ENCODE measurements at regions not wholly inside any gene's neighbourhood (a gene's known extent, or its start where the extent isn't known, plus 50 kb on each side); places are given as distances from the start of the nearest gene placed in this dataset.

DNA sequence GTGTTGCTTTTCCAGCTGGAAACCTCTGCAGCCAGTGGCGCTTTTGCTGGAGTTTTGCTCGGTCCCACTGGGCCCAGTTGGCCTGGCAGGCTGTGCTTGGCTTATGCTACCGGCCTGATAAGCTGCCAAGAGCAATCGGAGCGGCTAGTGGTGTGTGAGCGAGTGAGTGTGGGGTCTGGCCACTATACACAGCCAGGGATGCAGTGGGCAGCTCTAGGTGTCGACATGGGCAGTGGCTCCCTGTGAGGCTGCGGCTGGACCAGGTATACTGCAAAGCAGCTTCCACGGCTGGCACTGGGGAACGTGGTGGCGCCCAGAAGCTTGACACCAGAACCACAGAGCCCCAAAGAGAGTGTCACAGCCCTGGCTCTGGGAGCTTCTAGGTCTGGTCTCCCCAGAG, 996.5 kb downstream of the GRIK2 start:
- H3K4me3 ChIP-seq (ENCODE audit: low read depth, low read length), result no peak overlapping the region
- TF ChIP-seq, protein P1, sequence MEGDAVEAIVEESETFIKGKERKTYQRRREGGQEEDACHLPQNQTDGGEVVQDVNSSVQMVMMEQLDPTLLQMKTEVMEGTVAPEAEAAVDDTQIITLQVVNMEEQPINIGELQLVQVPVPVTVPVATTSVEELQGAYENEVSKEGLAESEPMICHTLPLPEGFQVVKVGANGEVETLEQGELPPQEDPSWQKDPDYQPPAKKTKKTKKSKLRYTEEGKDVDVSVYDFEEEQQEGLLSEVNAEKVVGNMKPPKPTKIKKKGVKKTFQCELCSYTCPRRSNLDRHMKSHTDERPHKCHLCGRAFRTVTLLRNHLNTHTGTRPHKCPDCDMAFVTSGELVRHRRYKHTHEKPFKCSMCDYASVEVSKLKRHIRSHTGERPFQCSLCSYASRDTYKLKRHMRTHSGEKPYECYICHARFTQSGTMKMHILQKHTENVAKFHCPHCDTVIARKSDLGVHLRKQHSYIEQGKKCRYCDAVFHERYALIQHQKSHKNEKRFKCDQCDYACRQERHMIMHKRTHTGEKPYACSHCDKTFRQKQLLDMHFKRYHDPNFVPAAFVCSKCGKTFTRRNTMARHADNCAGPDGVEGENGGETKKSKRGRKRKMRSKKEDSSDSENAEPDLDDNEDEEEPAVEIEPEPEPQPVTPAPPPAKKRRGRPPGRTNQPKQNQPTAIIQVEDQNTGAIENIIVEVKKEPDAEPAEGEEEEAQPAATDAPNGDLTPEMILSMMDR (IDR thresholded peaks at IDR 0.05; ENCODE audit: low read depth, low read length), result no peak

DNA sequence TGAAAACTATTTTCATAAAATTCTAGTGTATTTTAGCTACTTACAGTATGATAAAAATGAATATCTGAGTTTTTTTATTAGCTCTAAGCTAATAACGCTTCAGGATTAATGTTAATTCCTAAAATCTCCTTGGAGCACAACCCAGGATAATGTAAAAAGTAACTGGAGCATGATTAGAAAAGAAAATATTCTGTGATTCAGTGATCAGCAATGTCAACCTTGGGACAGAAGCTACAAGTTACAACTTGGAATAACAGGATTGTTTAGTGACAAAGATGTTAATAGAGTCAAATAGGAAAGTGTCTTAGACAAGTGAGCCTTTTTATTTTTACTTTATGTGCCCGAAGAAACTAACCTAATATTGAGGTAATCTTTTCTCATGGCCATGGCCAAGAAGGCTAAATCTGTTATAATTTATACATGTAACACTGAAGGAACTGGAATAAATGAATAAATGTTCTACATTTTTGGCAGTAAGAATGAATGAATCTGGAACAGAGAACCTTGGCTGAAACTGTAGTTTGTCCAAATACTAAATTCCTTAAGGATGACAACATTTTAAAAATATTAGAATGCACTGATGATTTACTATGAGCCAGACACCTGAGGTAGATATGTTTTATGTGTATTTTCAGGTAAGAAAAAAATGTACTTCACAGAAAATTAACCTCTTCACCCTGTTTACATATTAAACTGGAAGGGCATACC, 994.0 kb downstream of the GRIK2 start:
- TF ChIP-seq, protein P1 (IDR thresholded peaks at IDR 0.05; ENCODE audit: low read depth, low read length), result no peak
- H3K4me3 ChIP-seq (ENCODE audit: low read depth, low read length), result no peak overlapping the region

DNA sequence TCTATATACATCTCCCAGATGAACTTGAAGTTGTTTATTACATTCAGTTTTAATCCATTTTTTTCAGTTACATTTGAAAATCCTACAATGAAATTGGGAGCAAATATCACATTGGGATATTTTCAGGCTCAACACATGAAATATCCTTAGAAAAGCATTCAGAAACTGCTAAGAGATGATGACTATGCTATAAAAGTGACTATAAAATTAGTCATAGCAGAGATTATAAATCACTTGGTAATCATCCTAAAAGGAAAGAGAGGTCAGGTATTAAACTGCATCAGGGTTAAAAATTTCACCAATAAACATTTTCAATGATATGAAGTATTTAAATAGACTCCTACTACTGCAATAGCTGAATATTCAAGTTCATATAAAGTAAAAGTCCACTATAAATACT, 987.7 kb downstream of the GRIK2 start:
- no peak overlapping the region for H3K4me3 ChIP-seq (ENCODE audit: low read depth, low read length)
- TF ChIP-seq, protein P1 (IDR thresholded peaks at IDR 0.05; ENCODE audit: low read depth, low read length), result no peak

DNA sequence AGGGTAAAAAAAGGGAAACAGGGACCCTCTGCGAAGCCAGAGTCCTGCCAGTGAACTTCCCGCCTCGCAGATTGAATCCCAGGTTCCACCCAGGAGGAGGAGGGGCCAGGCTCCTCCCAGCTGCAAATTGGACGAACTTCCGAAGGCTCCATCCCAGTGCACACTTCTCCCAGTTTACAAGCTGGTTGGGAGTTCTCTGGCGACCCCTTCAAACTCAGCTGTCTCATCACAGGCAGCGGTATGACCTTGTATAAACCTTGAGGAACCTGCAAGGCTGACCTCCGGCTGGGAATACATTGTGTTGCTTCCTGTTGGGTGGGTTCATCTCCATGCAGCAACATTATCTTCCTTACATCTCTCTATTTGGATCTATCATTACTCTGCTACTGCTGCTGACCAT, 962.7 kb downstream of the GRIK2 start:
- TF ChIP-seq, protein P1 (IDR thresholded peaks at IDR 0.05; ENCODE audit: low read depth, low read length), result no peak
- H3K4me3 ChIP-seq (ENCODE audit: low read depth, low read length), result no peak overlapping the region

DNA sequence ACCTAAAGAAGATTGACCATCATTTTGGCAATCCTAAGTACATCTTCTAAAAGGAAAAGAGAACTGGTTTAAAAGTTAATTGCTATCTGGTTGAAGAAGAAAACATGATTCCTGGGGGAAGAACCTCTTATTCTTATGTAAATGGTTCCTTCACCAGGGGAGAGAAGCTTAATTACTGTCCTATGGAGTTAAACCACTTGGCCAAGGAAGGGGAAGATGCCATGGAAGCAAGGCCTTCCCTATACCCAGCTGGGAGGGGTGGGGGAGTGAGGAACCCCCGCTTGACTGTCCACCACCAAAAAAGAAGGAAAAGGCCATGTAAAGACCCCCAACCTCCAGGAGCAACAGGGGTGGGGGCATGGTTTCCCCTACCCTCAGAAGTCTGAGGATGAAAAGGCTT, 962.1 kb downstream of the GRIK2 start:
- TF ChIP-seq, protein P1 (IDR thresholded peaks at IDR 0.05; ENCODE audit: low read depth, low read length), result no peak

DNA sequence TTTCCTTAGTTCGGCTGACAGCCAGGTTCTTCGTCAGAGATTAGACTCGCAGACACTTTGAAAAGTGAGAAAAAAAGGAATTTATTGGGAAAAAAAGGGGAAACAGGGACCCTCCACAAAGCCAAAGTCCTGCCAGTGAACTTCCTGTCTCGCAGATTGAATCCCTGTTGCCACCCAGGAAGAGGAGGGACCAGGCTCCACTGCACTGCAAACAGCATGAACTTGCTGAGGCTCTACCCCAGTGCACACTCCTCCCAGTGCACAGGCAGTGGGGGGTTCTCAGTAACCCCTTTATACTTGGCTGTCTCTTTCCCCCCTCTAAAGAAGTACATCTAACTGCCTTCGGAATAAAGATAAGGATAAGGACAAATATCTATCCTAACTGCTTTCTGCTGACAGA, 959.0 kb downstream of the GRIK2 start:
- H3K4me3 ChIP-seq (ENCODE audit: low read depth, low read length), result no peak overlapping the region
- TF ChIP-seq, protein P1 (IDR thresholded peaks at IDR 0.05; ENCODE audit: low read depth, low read length), result no peak

More for the DNA sequence above, 962.1 kb downstream of the GRIK2 start:
- H3K4me3 ChIP-seq (ENCODE audit: low read depth, low read length), result no peak overlapping the region

DNA sequence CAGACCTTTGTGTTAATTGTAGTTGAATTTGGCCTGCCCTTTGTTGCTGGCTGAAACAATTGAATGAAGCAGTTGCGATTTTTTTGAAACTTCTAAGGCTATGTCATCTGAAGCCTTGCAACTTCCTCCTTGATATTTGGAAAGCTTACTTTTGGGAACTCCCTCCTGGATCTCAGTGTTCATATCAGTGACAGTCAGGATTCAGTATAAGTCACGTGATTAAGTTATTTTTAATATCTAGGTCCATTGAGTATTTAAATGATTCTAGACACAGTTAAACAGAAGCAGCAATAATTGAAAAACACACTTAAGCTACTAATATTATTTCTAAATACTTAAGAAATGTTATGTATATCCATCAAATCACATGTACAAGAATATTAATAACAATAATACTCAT, 951.3 kb downstream of the GRIK2 start:
- H3K4me3 ChIP-seq (ENCODE audit: low read depth, low read length), result no peak overlapping the region
- TF ChIP-seq, protein P1 (IDR thresholded peaks at IDR 0.05; ENCODE audit: low read depth, low read length), result no peak
